Spleen (tissue), 11 donors: ENCODE measurements at regions not wholly inside any gene's neighbourhood (a gene's known extent, or its start where the extent isn't known, plus 50 kb on each side); places are given as distances from the start of the nearest gene placed in this dataset.

Experiments
- DNase-seq: peaks from one replicate; pipeline ENCODE4 v3.0.0-alpha.2; 2020
- H3K27ac ChIP-seq, 8 donors: fragments of 200-600 bp; sonication (generic) in 7 of 8; 1 replicate in 4 of 8; 2 replicates in 4 of 8; pipeline versions ENCODE4 v1.5.0 to v1.8.0; 2016 to 2021; ENCODE audit warnings: inconsistent platforms in 4 of 8, mild to moderate bottlenecking in 4 of 8, moderate library complexity in 1 of 8
- H3K27me3 ChIP-seq, 7 donors: fragments of 200-600 bp; sonication (generic) in 6 of 7; replicated peaks in 1 of 7; 1 replicate in 4 of 7; 2 replicates in 3 of 7; pipeline versions ENCODE4 v1.5.0 to v1.8.0; 2016 to 2021; ENCODE audit warnings: inconsistent platforms in 3 of 7, mild to moderate bottlenecking in 1 of 7
- H3K36me3 ChIP-seq, 6 donors: fragments of 200-600 bp; sonication (generic) in 5 of 6; 1 replicate in 4 of 6; 2 replicates in 2 of 6; pipeline versions ENCODE4 v1.5.0 to v1.8.0; 2016 to 2021; ENCODE audit warnings: inconsistent platforms in 2 of 6
- H3K4me1 ChIP-seq, 6 donors: fragments of 200-600 bp; sonication (generic) in 5 of 6; 1 replicate in 3 of 6; 2 replicates in 3 of 6; pipeline versions ENCODE4 v1.5.0 to v1.8.0; 2016 to 2021; ENCODE audit warnings: inconsistent platforms in 3 of 6
- H3K4me3 ChIP-seq, 8 donors: fragments of 200-600 bp; sonication (generic) in 7 of 8; 1 replicate in 4 of 8; 2 replicates in 4 of 8; pipeline versions ENCODE4 v1.5.0 to v1.8.0; 2016 to 2021; ENCODE audit warnings: inconsistent platforms in 4 of 8, mild to moderate bottlenecking in 4 of 8, moderate library complexity in 2 of 8
- H3K9me3 ChIP-seq, 8 donors: fragments of 200-600 bp; sonication (generic) in 7 of 8; 1 replicate in 4 of 8; 2 replicates in 4 of 8; pipeline versions ENCODE4 v1.5.0 to v1.8.0; 2016 to 2021; ENCODE audit warnings: inconsistent platforms in 4 of 8
- POLR2A ChIP-seq, 3 donors: fragments of 450-650 bp; IDR thresholded peaks; one replicate each; pipeline ENCODE4 v1.5.1; 2017; ENCODE audit warnings: antibody characterized with exemption in 3 of 3, mild to moderate bottlenecking in 1 of 3
- POLR2AphosphoS5 ChIP-seq, 3 donors: sonication (generic); formaldehyde crosslinking; IDR thresholded peaks; one replicate each; pipeline ENCODE4 v1.5.1; 2017; ENCODE audit warnings: antibody characterized with exemption in 3 of 3
- WGBS, 5 donors: extraction: QIAGEN DNeasy Blood & Tissue Kit in 3 of 5; methylation state at CpG; one replicate each; pipeline versions ENCODE4 v1.1.5 to v1.1.7; 2013 to 2018; 5-methylcytosine and 5-hydroxymethylcytosine counted together
- intact Hi-C: fragments of 100-400 bp; cut with DNase I; formaldehyde crosslinking; loops from one replicate; pipeline ENCODE4 v1.15.0; 2023; ENCODE audit warnings: low total_unique reads
- TF ChIP-seq, protein P1 (sequence below), 11 experiments: fragments of 200-600 bp in 7 of 11; fragments of 450-650 bp in 4 of 11; sonication (generic) in 4 of 11; IDR thresholded peaks in 8 of 11; conservative IDR thresholded peaks in 3 of 11; 1 replicate in 7 of 11; 2 replicates in 4 of 11; pipeline versions ENCODE4 v1.4.0 to v1.8.0; 2016 to 2021; ENCODE audit warnings: antibody characterized with exemption in 11 of 11, inconsistent platforms in 4 of 11, mild to moderate bottlenecking in 1 of 11
- donor health status: healthy with polysubstance abuse.
- donor health status: DM: no; HTN: no; CAD: no; lungs with moderate emphysema.
- donor health status: DM: no; HTN: no; CAD: no.
- donor health status: Bipolar disorder and iron deficiency.
- donor health status: healthy.
- donor health status: DM: no; HTN: no; CAD: no.
- donor health status: DM: yes; HTN: yes; CAD: no.

DNA sequence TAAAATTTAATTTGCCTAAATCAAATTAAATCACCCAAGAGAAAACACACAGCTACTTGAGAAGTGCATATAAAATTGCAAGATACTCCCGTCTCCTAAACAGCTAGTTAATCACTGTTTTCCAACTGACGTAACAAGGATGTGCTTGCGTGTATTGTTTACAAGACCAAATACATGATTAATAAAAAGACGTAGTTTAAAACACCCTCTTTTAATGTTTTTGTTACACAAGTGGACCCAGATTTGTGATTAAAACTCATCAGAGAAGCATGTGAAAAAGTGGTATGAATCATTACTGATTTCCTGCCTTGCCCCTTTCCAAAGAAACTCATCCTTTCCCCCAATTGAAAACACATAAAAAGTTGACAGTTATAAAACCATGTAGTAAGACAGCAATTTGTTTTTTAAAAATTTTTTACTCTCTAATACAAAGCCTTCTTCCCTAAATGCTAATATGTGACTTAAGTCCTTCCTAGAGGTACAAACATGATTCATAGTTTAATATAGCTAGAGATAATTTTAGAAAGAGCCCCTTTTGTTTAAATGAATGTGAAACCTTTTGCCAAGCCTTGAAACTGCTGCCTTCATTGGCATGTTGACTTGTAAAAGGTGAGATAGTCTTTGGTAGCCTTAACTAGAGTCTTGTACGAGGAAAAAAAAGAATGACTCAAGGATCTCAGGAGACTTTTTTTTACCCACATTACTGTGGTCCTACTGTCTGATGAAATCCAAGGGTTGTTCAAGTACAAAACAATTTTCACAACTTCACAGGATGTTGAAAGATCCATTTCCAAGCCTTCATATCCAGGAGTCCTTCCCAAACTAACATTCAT lies 61.4 kb upstream of the FST start:
- 83 to 96% (median 91%) methylated on average over 5 of the region's 5 CpGs for WGBS, 5 donors

DNA sequence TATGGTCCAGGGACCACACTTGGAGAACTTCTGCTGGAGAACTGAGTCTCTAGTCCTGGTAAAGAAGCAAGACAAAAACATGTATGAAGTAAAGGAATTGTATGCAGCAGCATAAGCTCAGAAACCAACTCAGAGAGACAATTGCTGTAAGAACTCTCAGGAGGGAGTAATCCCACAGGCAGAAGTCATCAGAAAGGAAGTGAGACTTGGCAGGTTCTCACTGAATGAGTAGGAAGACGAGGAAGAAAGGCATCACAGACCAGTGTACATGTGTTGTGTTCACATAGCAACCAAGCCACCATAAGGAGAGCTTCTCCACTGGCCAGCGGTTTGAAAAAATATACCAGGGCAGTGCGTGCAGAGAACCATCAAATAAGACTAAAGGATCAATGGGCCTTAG lies 57.9 kb upstream of the FST start:
- DNase-seq: no peak
- H3K4me1 ChIP-seq: no peaks in the 10 kb centered on the region
- TF ChIP-seq POLR2AphosphoS5 (IDR thresholded peaks at IDR 0.05) (no peak), POLR2A (IDR thresholded peaks at IDR 0.05) (no peak)
- TF ChIP-seq, protein P1, sequence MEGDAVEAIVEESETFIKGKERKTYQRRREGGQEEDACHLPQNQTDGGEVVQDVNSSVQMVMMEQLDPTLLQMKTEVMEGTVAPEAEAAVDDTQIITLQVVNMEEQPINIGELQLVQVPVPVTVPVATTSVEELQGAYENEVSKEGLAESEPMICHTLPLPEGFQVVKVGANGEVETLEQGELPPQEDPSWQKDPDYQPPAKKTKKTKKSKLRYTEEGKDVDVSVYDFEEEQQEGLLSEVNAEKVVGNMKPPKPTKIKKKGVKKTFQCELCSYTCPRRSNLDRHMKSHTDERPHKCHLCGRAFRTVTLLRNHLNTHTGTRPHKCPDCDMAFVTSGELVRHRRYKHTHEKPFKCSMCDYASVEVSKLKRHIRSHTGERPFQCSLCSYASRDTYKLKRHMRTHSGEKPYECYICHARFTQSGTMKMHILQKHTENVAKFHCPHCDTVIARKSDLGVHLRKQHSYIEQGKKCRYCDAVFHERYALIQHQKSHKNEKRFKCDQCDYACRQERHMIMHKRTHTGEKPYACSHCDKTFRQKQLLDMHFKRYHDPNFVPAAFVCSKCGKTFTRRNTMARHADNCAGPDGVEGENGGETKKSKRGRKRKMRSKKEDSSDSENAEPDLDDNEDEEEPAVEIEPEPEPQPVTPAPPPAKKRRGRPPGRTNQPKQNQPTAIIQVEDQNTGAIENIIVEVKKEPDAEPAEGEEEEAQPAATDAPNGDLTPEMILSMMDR (IDR thresholded peaks at IDR 0.05 in 8 of 11, conservative IDR thresholded peaks at IDR 0.05 in 3 of 11): no peak
- no peak overlapping the region for H3K27ac ChIP-seq
- no peaks in the 10 kb centered on the region for H3K9me3 ChIP-seq
- no peak overlapping the region for H3K4me3 ChIP-seq
- no peaks in the 10 kb centered on the region for H3K27me3 ChIP-seq
- intact Hi-C loops: no loop called here
- H3K36me3 ChIP-seq: no peaks in the 10 kb centered on the region
- WGBS, 5 donors: 68 to 76% (median 72%) methylated on average over 3 of the region's 3 CpGs

More for the DNA sequence above, 61.4 kb upstream of the FST start:
- no peaks in the 10 kb centered on the region for H3K9me3 ChIP-seq
- DNase-seq: no peak
- intact Hi-C loops: no loop called here
- H3K27me3 ChIP-seq: no peaks in the 10 kb centered on the region
- no peak overlapping the region for H3K4me3 ChIP-seq
- no peaks in the 10 kb centered on the region for H3K36me3 ChIP-seq
- TF ChIP-seq, protein P1 (IDR thresholded peaks at IDR 0.05 in 8 of 11, conservative IDR thresholded peaks at IDR 0.05 in 3 of 11): no peak
- TF ChIP-seq POLR2A (IDR thresholded peaks at IDR 0.05) (no peak), POLR2AphosphoS5 (IDR thresholded peaks at IDR 0.05) (no peak)
- no peak overlapping the region for H3K27ac ChIP-seq
- no peaks in the 10 kb centered on the region for H3K4me1 ChIP-seq

GRCh38 chr5:53423724-53424123 lies 56.7 kb upstream of the FST start:
- Histone ChIP-seq H3K9me3 (no peaks in the 10 kb centered on the region), H3K36me3 (no peaks in the 10 kb centered on the region), H3K4me3 (no peak overlapping the region), H3K27ac (no peak overlapping the region), H3K4me1 (no peaks in the 10 kb centered on the region), H3K27me3 (no peaks in the 10 kb centered on the region)
- TF ChIP-seq, protein P1 (IDR thresholded peaks at IDR 0.05 in 8 of 11, conservative IDR thresholded peaks at IDR 0.05 in 3 of 11): no peak
- TF ChIP-seq POLR2AphosphoS5 (IDR thresholded peaks at IDR 0.05) (no peak), POLR2A (IDR thresholded peaks at IDR 0.05) (no peak)
- 45 to 75% (median 61%) methylated on average over 1 of the region's 1 CpG for WGBS, 5 donors
- intact Hi-C loops: no loop called here
- DNase-seq: no peak

- H3K27me3 ChIP-seq: no peaks in the 10 kb centered on the region
- 85 to 89% (median 87%) methylated on average over 9 of the region's 9 CpGs for WGBS, 5 donors
- H3K9me3 ChIP-seq: no peaks in the 10 kb centered on the region
- H3K4me1 ChIP-seq: no peaks in the 10 kb centered on the region
- no peak overlapping the region for H3K4me3 ChIP-seq
- no peak for DNase-seq
- intact Hi-C loops: no loop called here
- H3K36me3 ChIP-seq: no peaks in the 10 kb centered on the region
- TF ChIP-seq POLR2A (IDR thresholded peaks at IDR 0.05): no peak
- TF ChIP-seq, protein P1 (IDR thresholded peaks at IDR 0.05 in 8 of 11, conservative IDR thresholded peaks at IDR 0.05 in 3 of 11): no peak
- TF ChIP-seq POLR2AphosphoS5 (IDR thresholded peaks at IDR 0.05): no peak
- no peak overlapping the region for H3K27ac ChIP-seq
Measured at GRCh38 chr5:53424686-53425615, 55.5 kb upstream of the FST start.
